HuH-7.5 (cell line): ENCODE measurements at regions not wholly inside any gene's neighbourhood (a gene's known extent, or its start where the extent isn't known, plus 50 kb on each side); places are given as distances from the start of the nearest gene placed in this dataset.
"Not testable (repeated sequence)": the region's sequence is repeated elsewhere in the genome, so short reads cannot be mapped to it uniquely, and the experiment has no call there.

Source experiments
- DNase-seq: peaks from one replicate; pipeline ENCODE4 v3.0.0; 2011; ENCODE audit warnings: low spot score

GRCh38 chr14:105919458-105920150 is 393.2 kb downstream of the TMEM121 start:
- DNase-seq = no peak

GRCh38 chr14:105920151-105920700 is 393.8 kb downstream of the TMEM121 start:
- not testable (repeated sequence) for DNase-seq

- DNase-seq = not testable (repeated sequence)
Measured at GRCh38 chr14:105920803-105921755, 394.7 kb downstream of the TMEM121 start.

- DNase-seq = not testable (repeated sequence)
Measured at GRCh38 chr14:105921781-105922180, 395.4 kb downstream of the TMEM121 start.

GRCh38 chr14:105923520-105924191 is 397.3 kb downstream of the TMEM121 start:
- DNase-seq = not testable (repeated sequence)

GRCh38 chr14:105924951-105925591 is 398.7 kb downstream of the TMEM121 start:
- no peak for DNase-seq

- no peak for DNase-seq
Measured at GRCh38 chr14:105925615-105926372, 399.4 kb downstream of the TMEM121 start.

GRCh38 chr14:105926373-105927095 is 400.2 kb downstream of the TMEM121 start:
- no peak for DNase-seq

GRCh38 chr14:105927096-105928060 is 401.0 kb downstream of the TMEM121 start:
- no peak for DNase-seq

- not testable (repeated sequence) for DNase-seq
Measured at GRCh38 chr14:105928171-105929111, 402.1 kb downstream of the TMEM121 start.

- DNase-seq = no peak
Measured at GRCh38 chr14:105929327-105930081, 403.1 kb downstream of the TMEM121 start.

- no peak for DNase-seq
Measured at GRCh38 chr14:105930572-105930971, 404.2 kb downstream of the TMEM121 start.

GRCh38 chr14:105931808-105932483 is 405.6 kb downstream of the TMEM121 start:
- no peak for DNase-seq

- no peak for DNase-seq
Measured at GRCh38 chr14:105933238-105933637, 406.9 kb downstream of the TMEM121 start.

- DNase-seq = no peak
Measured at GRCh38 chr14:105935384-105935783, 409.0 kb downstream of the TMEM121 start.

GRCh38 chr14:105937253-105938054 is 411.1 kb downstream of the TMEM121 start:
- no peak for DNase-seq
